Left cardiac atrium (tissue), 4 donors: ENCODE measurements at regions not wholly inside any gene's neighbourhood (a gene's known extent, or its start where the extent isn't known, plus 50 kb on each side); places are given as distances from the start of the nearest gene placed in this dataset.
A peak's percentile ranks its signal among the peaks of the same experiment; 100 is the strongest.

Experiments
- ATAC-seq, 2 donors: fragments of 200-7000 bp; cut with Tn5 transposase; one replicate each; pipeline ENCODE4 v1.9.1; 2020; ENCODE audit warnings: mild to moderate bottlenecking in 2 of 2, moderate library complexity in 2 of 2
- DNase-seq: peaks from one replicate; pipeline ENCODE4 v3.0.0-alpha.2; 2020
- intact Hi-C, 2 donors: fragments of 100-400 bp; cut with DNase I; formaldehyde crosslinking; loops; one replicate each; pipeline versions ENCODE4 v1.14.1 to v1.15.1; 2022 to 2023
- donor health status: DM: no; HTN: yes; CAD: no.
- donor health status: DM: no; HTN: yes; CAD: no; lungs with severe emphysema.
- donor health status: DM: yes; HTN: yes; CAD: no.
- donor health status: Dilated cardiomyopathy.

DNA sequence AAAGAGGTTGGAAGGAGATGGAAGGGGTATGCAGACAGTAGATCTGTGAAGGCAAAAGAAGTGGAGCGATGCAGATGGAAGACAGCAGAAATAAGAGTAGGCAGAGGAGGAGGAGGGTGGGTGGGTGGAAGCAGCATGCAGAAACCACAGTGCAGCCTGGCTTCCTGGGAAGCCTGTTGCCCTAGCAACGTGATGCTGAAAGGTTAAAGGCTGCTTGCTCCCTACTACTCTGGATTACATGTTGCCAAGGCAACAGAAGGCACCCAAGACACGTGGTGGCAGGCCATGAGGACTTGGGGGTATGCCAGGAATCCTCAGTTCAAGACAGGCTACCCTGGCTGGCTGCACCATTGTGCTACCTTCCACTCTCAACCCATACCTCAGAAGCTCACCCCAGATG, 129.6 kb downstream of the GRIN2B start:
- DNase-seq (no peak), ATAC-seq (no peak)
- intact Hi-C loops: no loop called here

DNA sequence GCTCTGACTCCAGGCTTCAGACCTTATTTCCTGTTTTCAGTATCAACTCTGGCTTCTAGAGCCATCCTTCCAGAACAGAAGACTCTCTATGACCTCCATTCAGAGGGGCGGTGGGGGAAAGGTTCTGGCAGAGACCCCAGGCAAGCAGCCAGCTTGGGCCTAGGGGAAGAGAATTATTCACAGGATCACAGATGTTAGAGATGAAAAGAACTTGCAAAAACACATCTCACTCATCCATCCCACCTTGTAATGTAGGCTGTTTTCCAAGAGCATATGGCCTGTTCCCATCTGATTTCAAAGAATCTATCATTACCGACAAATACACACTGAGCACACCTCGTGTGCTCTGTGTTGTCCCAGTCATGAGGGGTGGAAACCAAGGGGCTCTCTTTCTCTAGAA, 131.9 kb downstream of the GRIN2B start:
- no peak for ATAC-seq
- DNase-seq: no peak
- intact Hi-C loops: no loop called here

DNA sequence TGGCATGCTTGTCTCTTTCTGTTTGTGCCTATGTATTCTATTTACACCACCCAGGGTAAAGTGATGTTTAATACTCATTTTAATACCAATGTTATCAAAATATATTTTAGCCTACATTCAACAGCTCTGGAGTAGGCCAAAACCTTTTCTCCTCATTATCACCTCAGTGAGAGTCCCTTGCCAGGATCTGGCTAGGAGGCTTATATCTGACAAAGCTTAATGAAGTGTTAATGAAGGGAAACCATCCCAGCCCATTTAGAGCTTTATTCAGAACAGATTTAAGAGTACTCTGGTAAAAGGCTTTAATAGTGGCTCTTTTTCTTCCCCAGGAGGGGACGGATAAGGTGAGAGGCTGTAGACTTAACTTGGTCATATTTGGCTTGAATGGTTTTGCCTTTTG, 137.6 kb downstream of the GRIN2B start:
- no peak for DNase-seq
- intact Hi-C loops: no loop called here

DNA sequence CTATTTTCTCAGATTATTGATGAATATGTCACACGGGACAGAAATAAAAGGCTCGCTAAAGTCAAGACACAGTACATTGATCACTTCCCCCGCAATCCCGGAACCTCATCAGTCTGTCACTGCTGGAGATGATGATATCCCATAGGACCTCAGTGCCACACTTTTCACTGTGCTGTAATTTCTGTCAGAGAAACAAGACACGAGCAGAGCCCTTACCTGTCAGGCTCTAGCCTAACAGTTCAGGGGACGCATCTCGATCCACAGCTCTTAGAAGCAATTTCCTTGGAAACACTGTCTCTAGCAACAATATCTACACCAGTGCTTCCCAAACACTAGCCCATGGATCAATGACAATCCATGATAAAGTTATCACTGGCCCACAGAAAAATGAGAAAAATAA, 140.0 kb downstream of the GRIN2B start:
- DNase-seq (no peak), ATAC-seq (no peak)
- intact Hi-C loops: no loop called here

More for the DNA sequence above, 137.6 kb downstream of the GRIN2B start:
- no peak for ATAC-seq

DNA sequence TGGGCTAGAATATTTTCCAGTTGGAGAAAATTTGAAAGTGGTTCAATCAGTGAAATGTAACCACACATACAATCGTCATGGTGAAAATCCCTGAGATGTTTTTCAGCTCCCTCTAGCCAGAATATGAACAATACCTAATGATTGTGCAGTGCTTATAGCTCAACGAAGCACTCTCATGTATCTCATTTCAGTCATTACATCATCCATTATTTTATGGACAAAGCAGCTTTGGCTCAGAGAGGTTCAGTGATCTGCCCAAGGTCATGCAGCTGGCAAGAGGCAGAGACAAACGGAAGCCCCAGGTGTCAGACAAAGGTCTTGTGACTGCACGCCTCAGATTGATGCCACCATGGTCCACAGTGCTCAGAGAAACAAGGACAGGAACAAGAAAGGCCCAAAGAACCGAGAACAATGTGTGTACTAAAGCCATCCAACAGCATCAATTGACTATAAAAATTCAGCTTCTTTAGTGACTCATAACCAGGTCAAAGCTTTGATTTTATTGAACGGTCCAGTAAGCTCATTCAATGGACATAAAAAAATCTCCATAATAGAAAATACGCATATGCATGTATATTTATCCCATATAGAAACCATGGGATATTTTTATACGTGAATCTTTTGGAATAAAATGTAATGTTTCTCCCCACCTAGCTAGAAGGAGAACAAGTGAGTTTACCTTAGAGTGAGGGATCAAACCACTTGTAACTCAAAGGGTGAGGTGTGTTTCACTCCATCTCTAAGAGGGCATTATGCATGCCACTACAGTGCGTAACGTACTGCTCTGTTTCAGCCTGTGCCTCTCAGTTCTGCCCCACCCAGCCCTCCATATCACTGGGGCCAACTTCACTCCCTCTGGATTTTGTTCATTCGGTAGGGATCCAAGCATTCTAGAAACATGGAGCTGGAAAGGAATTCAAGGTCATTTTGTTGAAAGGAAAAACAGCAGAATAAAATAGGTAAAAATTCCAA, 141.8 kb downstream of the GRIN2B start:
- DNase-seq: no peak
- no peak for ATAC-seq
- intact Hi-C loops: no loop called here

DNA sequence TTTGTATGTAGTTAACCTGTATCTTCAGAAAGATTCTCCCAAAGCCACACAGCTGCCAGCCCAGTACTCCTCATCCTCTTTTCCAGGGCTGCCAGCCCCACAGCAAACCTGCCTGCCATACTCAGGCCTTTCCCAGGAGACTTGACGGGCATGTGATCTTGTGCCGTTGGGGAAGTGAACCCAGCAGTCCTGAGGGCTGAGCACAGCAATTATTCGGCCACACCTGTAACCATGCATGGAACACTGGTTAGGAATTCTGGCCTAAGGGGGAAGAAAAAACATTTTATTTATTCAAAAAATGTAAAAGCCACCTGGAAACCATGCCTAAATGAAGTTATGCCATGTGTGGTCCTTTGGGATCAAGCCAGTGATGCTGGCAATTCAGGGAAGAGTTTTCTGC, 145.3 kb downstream of the GRIN2B start:
- DNase-seq: no peak
- no peak for ATAC-seq
- intact Hi-C loops: no loop called here

DNA sequence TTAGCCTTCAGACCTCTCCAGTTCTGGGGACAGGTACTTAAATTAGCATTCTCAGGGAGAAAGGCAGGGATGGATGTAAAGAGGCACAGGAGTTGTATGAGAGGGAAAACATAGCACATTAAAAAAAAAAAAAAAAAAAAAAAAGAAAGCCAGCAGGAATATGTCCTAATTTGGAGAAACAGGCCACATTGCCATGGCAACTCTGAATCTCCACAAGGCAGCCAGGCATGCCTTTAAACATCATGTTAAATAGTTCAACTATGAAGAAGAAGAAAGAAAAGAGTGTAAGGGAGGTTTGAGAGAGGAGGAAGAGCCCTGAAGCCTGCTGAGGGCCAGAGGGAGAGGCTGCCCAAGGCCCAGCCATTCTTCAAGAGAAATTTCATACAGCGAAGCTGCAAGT, 145.8 kb downstream of the GRIN2B start:
- ATAC-seq: no peak
- no peak for DNase-seq
- intact Hi-C loops: no loop called here

DNA sequence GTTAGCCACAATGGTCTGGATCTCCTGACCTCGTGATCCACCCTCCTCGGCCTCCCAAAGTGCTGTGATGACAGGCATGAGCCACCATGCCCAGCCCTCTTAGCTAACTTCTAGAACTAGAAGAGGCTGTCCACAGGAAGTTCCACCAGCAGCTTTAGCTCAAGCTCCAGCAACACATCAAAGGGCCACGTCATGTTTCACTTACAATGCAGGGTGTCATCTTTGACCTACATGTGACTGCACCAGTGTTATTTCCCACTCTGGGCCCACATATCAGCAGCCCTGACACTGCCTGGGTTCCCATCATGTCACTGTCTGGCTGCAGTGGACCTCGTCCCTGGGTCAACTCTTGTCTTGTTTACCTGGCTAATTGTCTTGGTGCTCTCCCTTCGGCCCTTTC, 147.2 kb downstream of the GRIN2B start:
- DNase-seq: no peak
- intact Hi-C loops: no loop called here
- ATAC-seq: no peak

DNA sequence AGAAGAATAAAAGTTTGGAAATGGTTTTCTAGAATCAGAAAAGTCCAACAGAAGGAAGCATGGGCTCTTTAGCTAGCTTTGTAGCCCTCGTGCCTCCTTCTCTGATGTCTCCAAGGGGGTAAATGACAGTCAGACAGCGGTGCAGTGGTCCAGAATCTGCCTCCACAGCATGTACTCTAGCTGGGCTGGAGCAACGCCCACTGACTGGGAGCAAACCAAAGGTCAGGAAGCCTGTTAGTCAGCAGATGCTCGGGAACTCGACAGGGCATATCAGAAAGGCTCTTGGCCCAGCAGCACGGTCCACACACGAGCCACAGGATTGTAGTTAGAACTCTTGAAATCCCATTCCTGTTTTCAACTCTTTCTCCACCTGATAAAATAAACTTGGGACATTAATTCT, 164.3 kb downstream of the GRIN2B start:
- DNase-seq (peak; percentile 45), ATAC-seq (peak in 1 of 2 donors; percentile 82)
- intact Hi-C loops: no loop called here

DNA sequence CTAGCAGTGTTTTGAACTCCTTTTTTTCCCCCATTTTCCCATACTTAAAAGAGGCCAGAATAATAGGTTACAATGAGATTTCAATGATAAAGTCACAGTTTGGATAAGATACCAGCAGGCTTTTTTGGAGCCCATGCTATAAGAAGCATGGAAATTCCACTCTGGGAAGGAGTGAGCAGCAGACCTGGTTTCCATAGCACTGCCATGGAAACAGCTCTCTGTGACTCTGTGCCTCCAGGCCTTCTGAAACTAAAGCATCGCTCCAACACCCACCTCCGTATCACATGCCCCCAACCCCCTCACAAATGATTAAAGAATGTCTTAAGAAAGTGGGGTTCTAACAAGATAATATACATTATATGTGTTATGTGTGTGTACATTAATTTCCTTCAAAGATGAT, 165.0 kb downstream of the GRIN2B start:
- DNase-seq: no peak
- ATAC-seq: no peak
- intact Hi-C loops: no loop called here

DNA sequence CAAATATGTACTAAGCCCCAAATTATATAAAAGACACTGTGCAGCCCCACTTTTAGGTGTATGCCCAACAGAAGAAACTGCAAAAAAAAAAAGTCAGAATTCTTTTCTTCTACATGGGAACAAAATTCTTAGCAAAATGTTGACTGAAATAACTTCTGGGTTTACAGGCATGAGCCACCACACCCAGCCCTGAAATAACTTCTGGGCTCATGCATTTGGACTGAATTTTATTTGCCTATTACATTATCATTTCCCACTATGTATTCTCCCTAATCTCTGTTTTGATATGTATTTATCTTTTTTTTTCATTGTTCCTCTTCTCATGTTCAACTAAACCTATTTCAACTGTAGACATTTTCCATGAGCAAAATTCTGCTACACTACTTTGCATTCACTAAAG, 169.2 kb downstream of the GRIN2B start:
- ATAC-seq (no peak), DNase-seq (no peak)
- intact Hi-C loops: no loop called here

DNA sequence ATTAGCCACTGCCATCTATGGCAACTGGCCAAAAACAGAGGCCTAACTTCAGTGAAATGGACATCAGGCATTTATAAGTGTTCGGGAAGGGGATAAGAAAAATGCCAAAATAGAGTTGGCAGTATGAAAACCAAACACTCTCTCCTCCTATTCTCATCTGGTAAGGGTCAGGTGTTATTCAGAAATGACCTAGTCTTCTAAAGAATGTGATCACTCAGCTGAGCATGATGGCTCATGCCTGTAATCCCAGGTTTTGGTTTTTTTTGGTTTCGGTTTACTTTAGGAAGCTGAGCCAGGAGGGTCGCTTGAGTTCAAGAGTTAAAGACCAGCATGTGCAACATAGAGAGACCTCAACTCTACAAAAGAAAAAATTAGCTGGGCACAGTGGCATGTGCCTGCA, 170.3 kb downstream of the GRIN2B start:
- intact Hi-C loops: no loop called here
- DNase-seq (no peak), ATAC-seq (peak in 1 of 2 donors; percentile 26)

DNA sequence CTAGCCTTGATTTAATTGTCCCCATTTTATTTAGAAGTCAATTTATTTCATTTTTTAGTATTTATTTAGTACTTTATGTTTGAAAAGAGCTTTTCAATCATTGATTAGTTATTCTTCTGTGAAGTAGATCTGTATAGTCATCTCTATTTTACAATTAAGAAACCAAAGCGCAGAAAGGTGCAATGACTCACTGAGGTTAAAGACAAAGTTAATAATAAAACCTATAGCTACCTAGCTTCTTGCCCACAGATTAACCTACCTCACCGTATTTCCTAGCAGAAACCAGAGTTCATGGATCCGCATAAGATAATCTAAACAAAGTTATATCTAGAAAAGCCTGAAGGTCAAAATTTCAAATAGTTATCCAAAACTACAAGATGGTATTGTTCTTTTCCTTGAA, 176.4 kb downstream of the GRIN2B start:
- intact Hi-C loops: no loop called here
- DNase-seq: no peak
- ATAC-seq: no peak

DNA sequence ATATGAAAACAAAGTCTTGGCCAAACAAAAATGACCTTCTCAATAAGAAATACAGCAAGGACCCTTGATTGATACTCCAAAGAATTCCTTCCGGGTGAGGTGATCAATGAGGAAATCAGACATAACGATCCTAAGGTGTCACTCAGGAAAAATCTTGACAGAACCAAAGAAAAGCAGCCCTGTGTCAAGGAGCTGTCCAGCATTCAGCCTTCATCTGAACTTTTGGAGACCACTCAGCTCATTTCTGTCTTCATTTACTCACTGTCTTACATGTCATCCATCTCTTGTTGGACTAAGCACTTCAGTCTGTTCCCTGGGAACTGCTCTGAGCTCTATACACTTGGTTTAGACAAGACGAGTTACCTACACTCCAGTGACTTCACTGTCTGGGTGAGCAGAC, 179.9 kb downstream of the GRIN2B start:
- ATAC-seq (no peak), DNase-seq (no peak)
- intact Hi-C loops: no loop called here

DNA sequence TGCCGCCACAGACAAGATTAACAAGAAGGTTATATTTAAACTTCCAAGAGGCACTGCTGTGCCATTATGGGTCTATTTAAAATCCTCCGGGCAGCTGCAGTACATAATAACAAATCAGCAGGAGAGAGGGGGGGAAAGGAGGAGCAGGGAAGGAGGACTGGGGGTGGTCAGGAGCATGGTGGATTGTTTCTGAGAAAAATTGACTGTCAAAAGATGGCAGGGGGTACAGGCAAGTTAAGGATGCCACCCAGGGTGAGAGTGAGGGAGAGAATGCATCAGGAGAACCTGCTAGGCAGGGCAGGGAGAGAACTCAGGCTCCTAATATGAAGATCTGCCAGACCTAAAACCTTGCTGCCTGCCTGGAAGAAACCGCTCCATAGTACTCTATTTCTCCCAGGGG, 181.8 kb downstream of the GRIN2B start:
- ATAC-seq (no peak), DNase-seq (no peak)
- intact Hi-C loops: no loop called here

DNA sequence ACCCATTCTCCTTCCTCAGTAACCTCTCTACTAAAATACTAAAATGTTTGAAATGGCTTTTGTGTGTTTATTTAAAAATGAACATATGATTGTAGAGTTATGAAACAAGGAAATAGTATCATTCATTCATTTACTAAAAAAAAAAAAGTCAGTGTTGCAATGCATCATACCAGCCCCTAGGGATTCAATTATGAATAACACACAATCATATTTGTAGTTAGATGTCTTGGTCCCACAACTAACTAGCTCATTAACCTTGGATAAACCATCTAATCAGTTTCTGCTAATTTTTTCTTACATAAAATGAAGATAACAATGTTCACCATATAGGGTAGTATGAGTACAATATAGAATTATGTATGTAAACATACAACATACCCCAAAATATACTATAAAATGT, 183.2 kb downstream of the GRIN2B start:
- ATAC-seq (no peak), DNase-seq (no peak)
- intact Hi-C loops: no loop called here

DNA sequence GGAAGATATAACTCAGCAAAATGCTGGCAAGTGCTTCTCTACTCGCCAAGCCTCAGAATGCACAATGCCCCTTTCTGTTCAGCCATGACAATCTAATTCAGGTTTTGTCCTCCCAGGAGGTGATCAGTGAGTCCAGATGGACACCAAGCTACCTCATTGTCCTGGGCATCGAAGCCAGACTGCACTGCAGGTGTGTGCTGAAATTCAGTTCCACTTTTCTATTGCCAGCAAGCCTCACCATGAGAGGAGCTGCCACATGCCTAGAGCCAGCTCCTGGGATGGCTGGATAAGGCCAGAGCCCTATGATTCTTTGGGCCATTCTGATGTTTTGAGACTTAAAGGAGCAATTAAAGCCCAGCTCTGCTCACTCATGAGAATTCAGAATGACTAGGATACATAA, 186.7 kb downstream of the GRIN2B start:
- ATAC-seq: no peak
- intact Hi-C loops: no loop called here
- no peak for DNase-seq

DNA sequence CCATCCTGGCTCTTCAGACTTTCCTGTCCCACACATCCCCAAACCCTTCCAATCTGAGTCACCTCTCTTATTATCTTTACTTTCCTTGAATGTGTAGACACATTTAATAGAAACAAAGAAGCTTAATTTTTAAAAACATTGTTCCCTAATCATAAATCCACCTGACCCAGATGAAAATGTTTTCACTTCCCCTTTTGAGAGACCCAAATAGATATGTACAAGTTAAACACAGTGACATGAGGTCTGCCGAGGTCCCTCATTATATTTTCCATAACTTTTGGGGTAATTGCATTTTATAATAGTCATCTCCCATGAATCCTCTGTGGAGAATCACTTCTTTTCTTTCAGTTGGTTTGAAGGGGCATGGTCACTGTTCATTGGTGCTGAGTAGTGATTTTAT, 191.1 kb downstream of the GRIN2B start:
- DNase-seq (no peak), ATAC-seq (no peak)
- intact Hi-C loops: no loop called here

DNA sequence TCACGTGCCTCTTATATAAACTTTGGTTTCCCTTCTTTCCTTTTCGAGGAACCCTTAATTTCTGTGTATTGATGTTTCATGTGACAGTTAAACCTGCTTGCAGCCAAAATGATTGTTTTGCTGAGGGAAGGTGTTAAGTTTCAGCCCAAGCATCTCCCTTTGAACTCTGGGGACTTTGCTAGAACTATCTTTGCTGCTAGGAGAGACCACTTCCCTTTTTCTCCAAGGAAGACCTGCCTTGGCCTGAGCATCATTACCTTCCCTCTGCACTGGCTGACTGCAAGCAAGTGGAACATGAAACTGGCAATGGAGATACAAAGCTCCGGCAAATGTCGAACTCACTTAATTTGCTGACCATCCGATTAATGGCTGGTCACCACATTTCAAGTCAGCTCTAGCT, 192.8 kb downstream of the GRIN2B start:
- intact Hi-C loops: no loop called here
- no peak for DNase-seq
- ATAC-seq: no peak

DNA sequence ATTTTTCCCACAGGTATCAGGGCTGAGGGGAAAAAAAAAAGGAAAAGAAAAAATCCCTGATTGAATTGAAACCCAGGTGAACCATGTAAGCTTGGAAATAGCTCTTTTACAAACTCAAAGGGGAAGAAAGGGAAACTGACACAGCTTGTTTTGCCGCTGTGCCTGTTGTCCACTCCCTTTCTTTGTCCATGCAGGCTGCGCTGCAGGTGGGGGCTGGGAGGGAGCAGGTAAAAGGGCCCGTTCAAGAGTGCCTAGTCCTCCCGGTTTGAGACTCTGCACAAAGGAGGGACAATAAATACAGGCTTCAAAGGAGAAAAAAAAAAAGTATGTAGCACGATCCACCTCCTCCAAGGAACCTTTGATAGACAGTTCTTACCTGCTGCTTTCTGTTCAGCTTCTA, 194.8 kb downstream of the GRIN2B start:
- no peak for DNase-seq
- ATAC-seq: no peak
- intact Hi-C loops: no loop called here

DNA sequence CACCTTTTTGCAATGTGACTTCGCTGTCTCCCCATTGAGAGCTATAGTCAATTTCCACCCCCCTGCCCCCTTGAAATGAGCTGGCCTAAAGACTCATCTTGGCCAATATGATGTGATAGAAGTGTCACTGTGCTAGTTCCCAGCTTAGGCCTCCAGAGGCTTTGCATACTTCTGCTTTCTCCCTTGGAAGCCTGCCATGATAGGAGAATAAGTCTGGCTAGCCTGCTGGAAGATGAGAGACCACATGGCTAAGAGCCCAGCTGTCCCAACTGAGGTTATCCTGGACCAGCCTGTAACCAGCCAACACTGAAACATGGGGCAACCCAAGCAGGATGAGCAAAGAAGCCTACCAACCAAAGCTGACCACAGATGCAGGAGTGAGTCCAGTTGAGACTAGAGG, 196.9 kb downstream of the GRIN2B start:
- DNase-seq (peak; percentile 22), ATAC-seq (peak; percentile 77 to 92)
- intact Hi-C loops: no loop called here
